HG02798 (cell line): ENCODE measurements at regions not wholly inside any gene's neighbourhood (a gene's known extent, or its start where the extent isn't known, plus 50 kb on each side); places are given as distances from the start of the nearest gene placed in this dataset.

ENCODE experiments used
- ATAC-seq: cut with Tn5 transposase; IDR thresholded peaks from one replicate; pipeline ENCODE4 v1.9.1; 2021; ENCODE audit warnings: mild to moderate bottlenecking; ENCODE audit not compliant: unreplicated experiment, poor library complexity

DNA sequence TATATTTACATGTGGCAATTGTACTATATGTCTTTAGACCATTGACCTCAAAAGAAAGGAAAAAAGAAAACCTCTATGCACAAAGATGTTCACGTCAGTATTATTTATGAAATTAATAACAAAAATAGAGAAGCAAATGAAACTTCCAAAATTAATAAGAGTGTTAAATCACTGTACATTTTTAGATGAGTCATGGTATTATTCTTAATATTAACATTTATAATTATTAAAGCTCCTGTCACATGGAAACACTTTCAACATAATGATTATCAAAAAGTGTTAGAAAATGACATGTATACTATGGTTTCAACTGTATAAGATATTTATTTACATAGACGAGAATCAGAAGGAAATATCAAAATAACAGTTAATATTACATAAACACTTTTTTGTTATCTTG lies 324.9 kb upstream of the RUNX1 start:
- no peak for ATAC-seq

DNA sequence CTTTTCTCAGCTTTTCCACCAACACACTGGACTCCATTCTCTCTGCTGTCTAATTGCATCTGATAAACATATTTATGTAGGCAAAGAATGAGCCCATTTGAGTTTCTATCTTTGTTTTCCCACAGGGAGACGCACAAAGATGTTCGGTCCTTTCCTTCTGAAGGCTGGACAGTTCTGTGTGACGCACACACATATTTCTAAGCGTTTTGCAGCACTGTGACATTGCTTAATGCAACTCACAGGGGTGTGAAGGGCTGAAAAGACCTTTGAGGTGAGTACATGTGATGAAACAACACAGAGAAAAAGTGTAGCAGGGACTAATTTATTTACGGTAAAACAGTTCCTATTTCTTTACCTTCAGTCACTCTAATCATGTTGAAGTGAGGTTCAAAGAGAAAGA lies 323.1 kb upstream of the RUNX1 start:
- no peak for ATAC-seq

DNA sequence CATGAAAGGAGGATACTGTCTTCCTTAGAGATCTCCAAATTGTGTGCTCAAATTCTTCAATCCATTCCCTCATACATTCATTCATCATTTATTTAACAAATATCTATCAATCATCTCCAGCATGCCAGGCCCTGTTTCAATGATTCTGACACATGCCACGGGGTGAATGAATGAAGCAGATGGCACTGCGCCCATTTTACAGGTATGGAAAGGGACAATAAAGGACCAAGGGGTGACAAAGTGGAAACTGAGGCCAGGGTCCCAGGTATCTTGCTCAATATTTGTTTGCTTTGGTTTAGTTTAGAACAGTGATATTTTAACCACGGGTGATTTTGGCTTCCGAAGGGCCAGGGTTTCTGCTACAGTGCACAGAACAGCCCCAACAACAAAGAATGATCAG lies 321.6 kb upstream of the RUNX1 start:
- no peak for ATAC-seq

DNA sequence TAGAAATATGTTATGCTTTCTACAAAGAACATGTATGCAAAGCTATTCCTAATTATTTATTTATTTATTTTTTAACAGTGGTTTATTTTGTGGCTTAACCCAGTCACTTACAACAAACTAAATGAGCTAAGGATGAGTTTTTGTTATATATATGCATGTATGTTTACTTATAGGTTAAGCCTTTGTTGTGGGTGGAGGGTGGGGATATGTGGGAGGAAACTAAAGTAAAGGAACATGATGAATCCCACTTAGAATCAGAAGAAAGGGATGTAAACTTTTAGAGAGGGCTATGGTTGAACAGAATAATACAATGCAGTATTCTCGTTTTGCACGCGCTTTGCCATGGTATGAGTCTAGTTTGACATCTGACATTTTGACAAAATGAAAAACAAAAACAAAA lies 321.0 kb upstream of the RUNX1 start:
- no peak for ATAC-seq

DNA sequence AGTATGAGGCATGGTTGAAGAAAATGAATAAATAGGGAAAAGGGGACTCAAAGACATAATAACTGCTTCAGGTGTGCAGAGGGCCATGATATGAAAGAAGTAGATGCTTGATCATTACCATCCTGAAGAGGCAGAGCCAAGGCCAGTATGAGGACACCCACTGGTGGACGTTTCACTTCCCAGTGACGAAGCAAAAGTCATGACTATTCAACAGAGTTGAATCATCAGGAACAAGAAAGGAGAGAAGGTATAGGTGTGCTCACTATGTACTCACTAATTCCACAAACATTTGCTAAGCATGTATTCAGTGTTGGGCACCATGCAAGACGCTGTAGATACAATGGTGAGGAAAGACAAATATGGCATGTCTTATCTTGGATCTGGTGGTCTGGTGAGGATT lies 319.2 kb upstream of the RUNX1 start:
- no peak for ATAC-seq

DNA sequence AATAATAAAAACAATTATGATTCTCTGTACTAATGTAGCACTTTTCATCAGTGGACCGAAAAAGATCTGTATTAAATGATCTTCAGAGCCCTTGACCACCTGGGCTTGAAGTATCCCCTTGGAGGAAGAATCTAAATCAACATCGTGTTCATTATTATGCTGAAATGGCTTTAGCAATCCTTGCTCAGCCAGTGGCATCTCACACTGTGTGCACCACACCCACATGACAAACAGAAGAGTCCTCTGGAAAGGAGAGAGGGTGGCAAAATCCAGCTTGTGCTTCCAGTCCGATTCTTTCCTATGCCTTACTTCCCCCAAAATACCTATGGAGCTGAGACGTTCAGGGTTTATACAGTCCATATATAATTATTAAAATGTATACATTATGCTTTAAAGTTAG lies 318.5 kb upstream of the RUNX1 start:
- ATAC-seq, result no peak

DNA sequence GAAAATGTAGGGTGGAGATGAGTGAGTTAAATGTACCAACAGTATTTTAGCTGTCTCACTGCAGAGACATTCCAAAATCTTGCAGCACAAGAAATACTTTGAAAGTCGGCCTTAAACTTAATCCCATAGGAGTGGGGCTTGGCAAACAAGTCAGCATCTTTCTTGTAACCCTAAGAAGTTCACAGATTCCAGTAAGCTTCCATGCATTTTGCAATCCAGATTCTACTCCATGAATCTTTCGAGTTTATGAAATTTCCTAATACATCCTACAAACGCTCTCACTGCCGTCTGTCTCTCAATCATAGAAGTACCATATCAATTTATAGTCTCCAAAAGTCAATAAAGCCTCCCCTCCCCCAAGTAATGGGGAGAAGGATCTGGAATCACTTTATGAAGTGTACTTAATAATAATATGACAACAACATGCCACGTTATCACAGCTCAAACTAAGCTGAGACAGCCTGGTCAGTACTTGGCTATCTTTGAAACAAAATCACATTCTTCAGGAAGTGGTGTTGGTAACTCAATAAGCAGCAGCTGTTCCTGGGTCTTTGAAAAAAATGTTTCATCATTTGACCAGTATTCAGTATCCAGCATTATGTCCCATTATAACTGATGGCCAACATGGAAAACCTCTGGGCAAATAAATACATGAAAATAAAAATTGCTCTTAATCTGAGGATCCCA lies 317.4 kb upstream of the RUNX1 start:
- ATAC-seq, result no peak

DNA sequence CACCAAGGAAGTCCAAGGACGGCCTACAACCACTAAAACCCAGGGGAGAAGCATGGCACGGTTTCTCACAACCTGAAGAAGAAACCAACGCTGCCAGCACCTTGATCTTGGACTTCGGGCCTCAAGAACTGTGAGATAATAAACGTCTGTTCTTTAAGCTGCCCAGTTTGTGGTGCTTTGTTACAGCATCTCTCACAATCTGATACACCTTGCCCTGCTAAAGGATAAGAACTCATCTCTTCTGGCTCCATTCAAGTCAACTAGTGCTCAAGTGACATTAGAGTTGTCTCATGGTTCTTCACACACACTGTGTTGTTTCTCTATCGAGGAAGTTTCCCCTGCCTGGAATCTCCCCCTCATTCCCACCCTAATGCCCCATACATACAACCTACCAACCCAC lies 314.4 kb upstream of the RUNX1 start:
- ATAC-seq, result no peak

DNA sequence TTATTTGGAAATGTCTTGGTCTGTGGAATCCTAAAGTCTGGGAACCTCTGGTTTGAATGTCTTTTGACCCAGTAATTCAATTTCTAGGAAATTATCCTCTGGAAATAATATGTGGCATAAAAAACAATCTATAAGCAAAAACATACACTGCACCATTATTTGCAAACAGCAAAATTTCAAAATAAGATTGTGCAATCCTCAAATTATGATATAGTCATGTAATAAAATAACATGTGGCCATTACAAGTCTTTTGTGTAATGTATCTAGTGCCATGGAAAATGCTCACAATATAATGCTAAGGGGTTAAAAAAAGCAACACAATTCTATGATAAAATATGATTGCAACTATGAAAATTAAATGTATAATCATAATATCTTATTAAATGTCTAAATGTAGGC lies 312.9 kb upstream of the RUNX1 start:
- no peak for ATAC-seq

DNA sequence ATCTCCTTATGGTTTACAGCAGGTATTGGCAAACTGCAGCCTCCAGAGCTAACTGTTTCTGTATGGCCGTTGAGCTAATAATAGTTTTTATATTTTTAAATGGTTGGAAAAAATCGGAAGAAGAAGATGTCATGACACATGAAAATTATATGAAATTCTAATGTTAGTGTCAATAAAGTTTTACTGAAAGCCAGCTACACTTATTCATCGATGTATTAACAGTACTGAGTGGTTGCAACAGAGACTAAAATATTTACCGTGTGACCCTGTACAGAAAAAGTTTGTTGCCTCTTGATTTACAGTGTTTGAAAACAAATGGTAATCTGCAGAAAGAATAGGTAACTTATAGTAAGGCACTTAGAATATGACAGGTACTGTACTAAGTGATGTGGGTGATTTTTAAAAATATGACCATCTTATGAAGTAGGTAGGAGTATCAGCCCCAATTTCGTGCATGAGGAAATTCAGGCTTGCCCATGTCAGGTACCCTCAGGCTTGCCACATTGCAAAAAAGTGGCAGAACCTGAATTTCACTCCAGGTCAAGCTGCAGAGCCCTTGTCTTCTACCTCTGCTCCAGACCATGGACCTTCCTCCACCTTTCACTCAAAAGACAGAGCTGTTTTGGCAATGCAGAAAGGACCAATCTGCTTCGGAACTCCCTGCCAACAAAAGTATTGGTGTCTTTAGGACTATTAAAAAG lies 311.9 kb upstream of the RUNX1 start:
- no peak for ATAC-seq

DNA sequence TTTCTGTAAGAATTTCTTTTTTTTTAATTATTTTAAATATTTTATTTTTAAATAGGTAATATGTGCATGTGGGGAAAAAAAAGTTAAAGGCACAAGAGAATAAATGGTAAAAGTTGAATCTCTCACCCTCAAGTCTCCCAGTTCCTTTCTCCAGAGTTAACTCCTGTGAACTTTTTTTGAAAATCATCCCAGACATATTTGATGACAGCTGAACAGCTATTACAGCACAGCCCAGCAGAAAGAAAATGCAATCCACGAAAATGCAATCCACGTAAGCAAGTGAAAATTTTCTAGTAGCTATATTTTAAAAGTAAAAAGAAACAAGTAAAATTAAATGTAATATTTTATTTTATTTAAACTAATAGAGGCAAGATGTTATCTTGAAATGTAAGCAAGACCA lies 310.0 kb upstream of the RUNX1 start:
- no peak for ATAC-seq

DNA sequence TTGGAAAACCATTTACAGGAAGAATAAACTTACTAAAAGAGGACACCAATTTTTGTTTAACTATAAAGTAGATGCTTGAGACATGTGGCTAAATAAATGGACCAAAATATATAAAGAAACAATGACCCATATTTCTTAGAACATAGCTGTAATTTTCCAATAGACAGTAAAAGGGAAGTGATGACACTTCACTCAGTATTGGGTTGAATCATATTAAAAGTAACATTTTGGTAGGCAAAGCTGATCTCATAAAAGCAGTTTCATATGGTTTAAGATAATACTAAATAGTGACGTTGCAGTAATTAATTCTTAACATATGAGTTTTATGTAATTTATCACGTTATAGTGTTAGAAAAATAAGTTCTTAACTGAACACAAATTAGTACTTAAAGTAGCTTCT lies 308.9 kb upstream of the RUNX1 start:
- no peak for ATAC-seq

DNA sequence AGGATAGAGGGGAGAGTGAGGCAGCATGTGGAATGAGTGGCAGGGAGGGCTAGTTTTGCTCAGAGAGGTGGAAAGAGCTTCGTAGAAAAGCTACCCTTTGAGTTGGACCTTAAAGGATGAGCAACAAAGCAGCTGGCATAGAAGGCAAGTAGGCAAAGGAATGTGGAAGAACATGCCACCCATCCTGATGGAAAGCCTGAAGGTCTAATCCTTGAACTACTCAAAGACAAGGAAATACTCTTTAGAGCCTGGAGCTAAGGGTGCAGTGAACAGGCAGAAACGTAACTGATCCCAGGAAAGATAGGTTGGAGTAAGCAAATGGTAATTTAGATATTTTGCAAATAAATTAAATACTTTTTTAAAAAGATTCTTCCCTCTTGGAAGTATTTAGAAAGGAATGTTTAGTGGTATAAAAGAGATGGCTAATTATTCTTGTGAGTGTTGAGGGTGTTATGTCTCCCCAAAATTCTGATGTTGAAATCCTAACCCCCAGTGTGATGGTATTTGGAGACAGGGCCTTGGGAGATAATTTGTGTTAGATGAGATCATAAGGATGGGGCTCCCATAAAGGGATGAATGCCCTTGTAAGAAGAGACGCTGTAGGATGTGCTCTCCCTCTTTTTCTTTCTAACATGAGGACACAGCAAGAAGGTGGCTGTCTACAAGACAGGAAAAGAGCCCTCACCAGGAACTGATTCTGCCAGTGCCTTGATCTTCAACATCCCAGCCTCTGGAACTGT lies 308.1 kb upstream of the RUNX1 start:
- ATAC-seq, result no peak

DNA sequence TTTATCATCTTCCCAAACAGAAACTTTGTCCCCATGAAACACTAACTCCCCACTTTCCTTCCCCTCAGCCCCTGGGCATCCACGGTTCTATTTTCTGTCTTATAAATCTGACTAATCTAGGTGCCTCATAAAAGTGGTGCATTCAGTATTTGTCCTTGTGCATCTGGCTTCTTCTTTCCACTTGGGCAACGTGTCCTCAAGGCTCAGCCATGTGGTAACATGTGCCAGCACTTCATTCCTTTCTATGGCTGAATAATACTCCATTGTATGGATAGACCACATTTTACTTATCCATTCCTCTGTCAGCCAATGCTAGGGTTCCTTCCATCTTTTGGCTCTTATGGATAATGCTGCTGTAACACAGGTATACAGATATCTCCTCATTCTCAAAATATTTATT lies 305.0 kb upstream of the RUNX1 start:
- ATAC-seq, result no peak

DNA sequence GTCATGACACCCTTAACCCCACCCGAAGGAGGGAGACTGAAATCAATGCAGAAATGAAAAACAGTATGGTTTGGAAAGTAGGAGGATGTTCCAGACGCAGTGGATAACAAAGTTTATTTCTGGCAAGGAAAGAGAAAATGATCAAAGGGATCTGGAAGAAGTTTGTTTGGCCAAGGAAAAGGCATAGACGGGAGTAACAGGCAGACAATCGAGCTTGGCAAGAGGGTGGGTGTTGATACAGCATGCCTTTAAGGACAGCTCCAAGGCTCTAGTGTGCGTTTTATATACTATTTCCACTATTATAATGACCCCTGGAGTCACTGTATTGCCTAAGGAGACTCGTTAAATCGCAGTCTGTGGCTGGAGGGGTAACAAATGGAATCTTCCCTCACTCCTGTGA lies 303.7 kb upstream of the RUNX1 start:
- no peak for ATAC-seq

DNA sequence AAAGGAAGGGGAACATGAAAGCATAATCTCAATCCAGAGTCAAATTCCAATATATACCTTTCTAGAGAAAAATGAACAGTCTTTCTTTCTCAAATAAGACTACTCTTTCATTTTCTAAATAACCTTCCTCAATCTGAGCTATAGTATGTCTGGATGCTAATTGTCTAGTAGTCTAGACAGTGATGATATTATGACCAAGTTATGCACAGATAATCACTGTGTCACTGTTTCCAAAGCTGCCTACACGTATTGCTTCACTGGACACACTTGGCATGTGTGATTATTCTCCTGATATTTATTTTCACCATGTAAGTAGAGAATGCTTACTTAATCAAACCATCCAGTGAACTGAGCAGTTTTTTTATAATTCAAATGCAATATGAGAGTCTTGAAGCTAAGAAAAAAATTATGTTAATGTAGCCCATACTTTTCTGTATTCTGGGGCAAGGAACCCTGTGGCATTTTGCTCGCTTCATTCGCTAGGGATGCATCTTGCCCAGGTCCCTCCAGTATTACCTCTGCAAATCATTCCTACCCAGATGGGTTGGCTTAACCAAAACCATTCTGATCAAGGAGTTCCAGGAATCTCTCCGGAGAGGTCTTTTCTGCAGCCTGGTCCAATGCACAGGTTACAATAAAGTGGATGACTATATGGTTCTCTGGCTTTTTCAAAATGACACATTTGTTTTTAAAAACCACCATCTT lies 303.1 kb upstream of the RUNX1 start:
- ATAC-seq, result no peak

DNA sequence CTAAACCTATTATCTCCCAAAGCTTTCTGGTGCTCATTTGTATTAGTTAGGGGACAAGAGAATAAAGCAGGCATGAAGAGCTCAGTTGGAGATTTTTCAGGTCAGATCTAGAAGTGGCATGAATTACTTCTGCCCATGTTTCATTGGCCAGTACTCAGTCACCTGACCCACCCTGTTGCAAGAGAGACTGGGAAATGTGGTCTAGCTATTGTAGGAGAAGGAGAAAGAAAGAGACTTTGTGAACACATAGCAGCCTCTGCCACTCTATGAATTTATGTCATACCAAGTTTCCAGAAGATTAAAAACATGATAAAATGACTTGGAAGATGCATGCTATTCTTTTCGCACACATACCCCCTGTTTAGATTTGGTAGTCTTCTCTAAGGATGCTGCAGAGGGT lies 302.3 kb upstream of the RUNX1 start:
- no peak for ATAC-seq

DNA sequence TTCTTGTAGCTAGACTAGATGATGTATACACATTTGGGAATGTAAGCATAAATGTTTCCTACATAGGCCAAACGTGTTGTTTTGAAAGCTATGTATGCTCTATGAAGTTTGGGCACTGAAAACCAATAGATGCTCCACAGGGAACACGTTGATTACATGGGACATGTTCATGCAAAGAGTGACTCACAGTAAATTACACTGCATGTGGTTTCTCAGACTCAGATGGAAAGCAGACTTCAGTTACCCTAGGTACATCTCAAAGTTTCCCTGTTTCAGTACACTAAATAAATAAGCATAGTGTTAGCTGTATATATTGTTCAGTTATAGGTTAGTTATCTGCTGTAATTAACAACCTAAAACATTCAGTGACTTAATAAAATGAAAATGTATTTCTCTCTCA lies 301.9 kb upstream of the RUNX1 start:
- no peak for ATAC-seq

DNA sequence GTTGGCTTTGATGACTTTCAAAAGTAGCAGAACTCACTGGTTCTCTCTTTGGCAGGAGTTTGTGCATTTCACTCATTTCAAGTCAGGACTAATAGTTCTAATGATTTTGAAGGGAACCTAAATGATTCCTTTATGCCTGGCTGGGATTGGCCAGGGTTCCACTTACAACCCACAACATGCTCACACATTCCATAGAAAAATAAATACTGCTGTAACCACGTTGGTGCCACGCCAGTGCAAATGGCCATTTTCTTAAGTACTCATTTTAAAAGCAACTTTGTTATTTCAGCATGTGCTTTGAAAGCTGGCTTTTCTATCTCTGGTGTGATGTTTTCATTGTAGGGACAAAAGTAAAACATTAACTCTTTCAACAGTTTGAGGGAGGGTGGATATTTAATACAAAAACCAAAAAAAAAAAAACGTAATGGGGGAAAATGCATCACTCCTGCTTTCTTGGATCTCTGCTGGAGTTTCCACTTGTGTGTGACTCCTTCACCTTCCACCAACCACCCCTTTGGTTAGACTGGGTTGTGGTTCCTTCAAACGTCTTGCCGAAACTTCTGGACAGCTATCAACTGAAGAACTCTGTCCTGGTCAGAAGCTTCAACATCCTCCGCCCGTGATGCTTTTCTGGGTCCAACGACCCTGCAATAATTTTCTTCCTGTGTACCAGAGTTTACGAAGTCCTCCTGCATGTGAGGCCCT lies 300.4 kb upstream of the RUNX1 start:
- ATAC-seq, result no peak

DNA sequence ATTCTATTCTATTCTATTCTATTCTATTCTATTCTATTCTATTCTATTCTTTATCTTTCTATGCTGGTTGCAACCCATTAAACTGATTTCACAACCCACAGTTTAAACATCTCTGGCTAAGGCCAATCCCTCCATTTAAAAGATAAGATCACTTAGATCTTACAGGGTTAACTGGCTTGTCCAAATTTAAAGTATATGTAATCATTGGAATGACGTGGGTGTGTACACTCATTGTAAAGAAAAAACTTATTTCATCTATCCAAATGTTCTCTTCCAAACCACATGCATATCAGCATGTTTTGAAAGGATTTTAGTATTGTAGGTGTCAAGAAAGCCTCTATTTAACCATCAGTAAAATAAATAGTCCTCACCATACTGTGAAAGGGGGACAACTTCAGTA lies 299.6 kb upstream of the RUNX1 start:
- ATAC-seq, result no peak
